NT2/D1 (cell line): ENCODE measurements at regions not wholly inside any gene's neighbourhood (a gene's known extent, or its start where the extent isn't known, plus 50 kb on each side); places are given as distances from the start of the nearest gene placed in this dataset.

Source experiments
- DNase-seq: peaks from one replicate; pipeline ENCODE4 v3.0.0-alpha.2; 2011; ENCODE audit warnings: low read depth, low spot score
- H3K27me3 ChIP-seq: 2 replicates; pipeline ENCODE4 v1.6.0; 2011; ENCODE audit warnings: mild to moderate bottlenecking; ENCODE audit not compliant: insufficient read length, insufficient read depth
- H3K36me3 ChIP-seq: 2 replicates; pipeline ENCODE4 v1.6.1; 2011; ENCODE audit warnings: mild to moderate bottlenecking, low read length, mixed read lengths; ENCODE audit not compliant: insufficient read depth, insufficient read length
- H3K4me1 ChIP-seq: 2 replicates; pipeline ENCODE4 v1.5.1; 2011; ENCODE audit not compliant: insufficient read depth, insufficient read length
- H3K4me3 ChIP-seq: 2 replicates; pipeline ENCODE4 v1.5.1; 2011; ENCODE audit warnings: low read depth; ENCODE audit not compliant: insufficient read length
- H3K9ac ChIP-seq: 2 replicates; pipeline ENCODE4 v1.6.0; 2011; ENCODE audit warnings: low read depth; ENCODE audit not compliant: insufficient read length
- H3K9me3 ChIP-seq: 2 replicates; pipeline ENCODE4 v1.5.1; 2011; ENCODE audit warnings: mild to moderate bottlenecking, low read length; ENCODE audit not compliant: insufficient read depth
- SUZ12 ChIP-seq: IDR thresholded peaks from 2 replicates; pipeline ENCODE4 v1.6.1; 2011; ENCODE audit not compliant: insufficient read length, insufficient read depth; ENCODE audit errors: extremely low read depth
- YY1 ChIP-seq: IDR thresholded peaks from 2 replicates; pipeline ENCODE4 v1.6.1; 2011; ENCODE audit not compliant: insufficient read length, insufficient read depth
- ZNF274 ChIP-seq: IDR thresholded peaks from 2 replicates; pipeline ENCODE4 v1.6.1; 2011; ENCODE audit warnings: mild to moderate bottlenecking, low read depth, low read length

- TF ChIP-seq YY1 = no peak
- no peak for TF ChIP-seq ZNF274
- TF ChIP-seq SUZ12 = no peak
- Histone ChIP-seq H3K27me3 (peaks cover 4% of the 10 kb centered on the region), H3K4me1 (no peaks in the 10 kb centered on the region), H3K9me3 (no peaks in the 10 kb centered on the region; the same call in 1 of the 2 replicates), H3K4me3 (no peak overlapping the region), H3K9ac (no peak overlapping the region), H3K36me3 (no peaks in the 10 kb centered on the region)
- DNase-seq = no peak
These were observed 70.5 kb upstream of the AFF3 start for GRCh38 chr2:100212850-100213249.

GRCh38 chr2:100211521-100211920 lies 69.1 kb upstream of the AFF3 start:
- DNase-seq = no peak
- no peaks in the 10 kb centered on the region for H3K4me1 ChIP-seq
- H3K9ac ChIP-seq = no peak overlapping the region
- H3K4me3 ChIP-seq = no peak overlapping the region
- H3K27me3 ChIP-seq = peaks cover 4% of the 10 kb centered on the region
- H3K9me3 ChIP-seq = no peaks in the 10 kb centered on the region; the same call in 1 of the 2 replicates
- no peaks in the 10 kb centered on the region for H3K36me3 ChIP-seq
- TF ChIP-seq SUZ12 (no peak), YY1 (no peak), ZNF274 (no peak)

GRCh38 chr2:100208141-100208770 lies 65.9 kb upstream of the AFF3 start:
- no peaks in the 10 kb centered on the region for H3K9me3 ChIP-seq
- peaks cover 3% of the 10 kb centered on the region for H3K27me3 ChIP-seq
- H3K4me1 ChIP-seq = no peaks in the 10 kb centered on the region
- TF ChIP-seq ZNF274 (no peak), SUZ12 (no peak), YY1 (no peak)
- H3K4me3 ChIP-seq = no peak overlapping the region
- no peaks in the 10 kb centered on the region for H3K36me3 ChIP-seq
- no peak overlapping the region for H3K9ac ChIP-seq
- DNase-seq = no peak

- Histone ChIP-seq H3K4me3 (no peak overlapping the region), H3K4me1 (no peaks in the 10 kb centered on the region), H3K36me3 (no peaks in the 10 kb centered on the region), H3K27me3 (peaks cover 3% of the 10 kb centered on the region), H3K9ac (no peak overlapping the region), H3K9me3 (no peaks in the 10 kb centered on the region)
- no peak for TF ChIP-seq ZNF274
- no peak for TF ChIP-seq YY1
- TF ChIP-seq SUZ12 = no peak
- DNase-seq = no peak
These were observed 65.1 kb upstream of the AFF3 start for GRCh38 chr2:100207411-100207885.

GRCh38 chr2:100206731-100207255 lies 64.4 kb upstream of the AFF3 start:
- TF ChIP-seq SUZ12 = no peak
- no peak for TF ChIP-seq ZNF274
- no peak for TF ChIP-seq YY1
- H3K4me1 ChIP-seq = no peaks in the 10 kb centered on the region
- H3K36me3 ChIP-seq = no peaks in the 10 kb centered on the region
- H3K9me3 ChIP-seq = no peaks in the 10 kb centered on the region
- DNase-seq = no peak
- H3K4me3 ChIP-seq = no peak overlapping the region
- H3K27me3 ChIP-seq = peaks cover 3% of the 10 kb centered on the region
- H3K9ac ChIP-seq = no peak overlapping the region

GRCh38 chr2:100205174-100205573 lies 62.8 kb upstream of the AFF3 start:
- Histone ChIP-seq H3K4me1 (no peaks in the 10 kb centered on the region), H3K36me3 (no peaks in the 10 kb centered on the region), H3K9me3 (no peaks in the 10 kb centered on the region), H3K9ac (no peak overlapping the region), H3K27me3 (peaks cover 3% of the 10 kb centered on the region), H3K4me3 (no peak overlapping the region)
- DNase-seq = no peak
- no peak for TF ChIP-seq ZNF274
- no peak for TF ChIP-seq SUZ12
- TF ChIP-seq YY1 = no peak

GRCh38 chr2:100202567-100202966 lies 60.2 kb upstream of the AFF3 start:
- Histone ChIP-seq H3K27me3 (peaks cover 3% of the 10 kb centered on the region), H3K4me3 (no peak overlapping the region), H3K36me3 (no peaks in the 10 kb centered on the region), H3K4me1 (peaks cover 6% of the 10 kb centered on the region), H3K9me3 (no peaks in the 10 kb centered on the region), H3K9ac (no peak overlapping the region)
- DNase-seq = no peak
- no peak for TF ChIP-seq YY1
- no peak for TF ChIP-seq SUZ12
- no peak for TF ChIP-seq ZNF274
